Liver (tissue), 3 donors: ENCODE measurements at regions not wholly inside any gene's neighbourhood (a gene's known extent, or its start where the extent isn't known, plus 50 kb on each side); places are given as distances from the start of the nearest gene placed in this dataset.
"Not testable (repeated sequence)": the region's sequence is repeated elsewhere in the genome, so short reads cannot be mapped to it uniquely, and the experiment has no call there.

Source experiments
- CTCF ChIP-seq: fragments of 150-350 bp; IDR thresholded peaks from 2 replicates; pipeline ENCODE4 v1.5.1; 2017; ENCODE audit warnings: improper control_type of control experiment, low read depth, low read length; ENCODE audit not compliant: missing input control
- FOXA1 ChIP-seq: IDR thresholded peaks from 2 replicates; pipeline ENCODE4 v1.6.1; 2016; ENCODE audit warnings: antibody characterized with exemption
- GABPA ChIP-seq, 2 donors: IDR thresholded peaks in 1 of 2; conservative IDR thresholded peaks in 1 of 2; 2 replicates each; pipeline ENCODE4 v1.6.1; 2016; ENCODE audit warnings: antibody characterized with exemption in 2 of 2, mild to moderate bottlenecking in 1 of 2, moderate library complexity in 1 of 2
- RAD21 ChIP-seq, 2 donors: IDR thresholded peaks; 2 replicates each; pipeline ENCODE4 v1.6.1; 2016; ENCODE audit warnings: antibody characterized with exemption in 2 of 2, mild to moderate bottlenecking in 2 of 2
- RXRA ChIP-seq, 2 donors: IDR thresholded peaks; 2 replicates each; pipeline ENCODE4 v1.6.1; 2017 to 2018; ENCODE audit warnings: antibody characterized with exemption in 2 of 2, mild to moderate bottlenecking in 1 of 2
- SP1 ChIP-seq: IDR thresholded peaks from 2 replicates; pipeline ENCODE4 v1.6.1; 2018; ENCODE audit warnings: antibody characterized with exemption, mild to moderate bottlenecking
- TAF1 ChIP-seq: conservative IDR thresholded peaks from 2 replicates; pipeline ENCODE4 v1.6.1; 2016; ENCODE audit warnings: antibody characterized with exemption, mild to moderate bottlenecking
- YY1 ChIP-seq: IDR thresholded peaks from 2 replicates; pipeline ENCODE4 v1.6.1; 2016; ENCODE audit warnings: antibody characterized with exemption, mild to moderate bottlenecking
- TF ChIP-seq, protein P1 (sequence below): IDR thresholded peaks from 2 replicates; pipeline ENCODE4 v1.6.1; 2016; ENCODE audit warnings: antibody characterized with exemption
- TF ChIP-seq, protein P2 (sequence below): IDR thresholded peaks from 2 replicates; pipeline ENCODE4 v1.6.1; 2016; ENCODE audit warnings: antibody characterized with exemption, mild to moderate bottlenecking
- donor health status: healthy.
- donor health status: healthy.

GRCh38 chr16:88266935-88267551 lies 115.7 kb upstream of the ZNF469 start:
- TF ChIP-seq GABPA (IDR thresholded peaks at IDR 0.05 in 1 of 2, conservative IDR thresholded peaks at IDR 0.05 in 1 of 2); CTCF; RXRA (IDR thresholded peaks at IDR 0.05); SP1; TAF1; YY1; RAD21 (IDR thresholded peaks at IDR 0.05); FOXA1: not testable (repeated sequence)
- TF ChIP-seq, protein P1, sequence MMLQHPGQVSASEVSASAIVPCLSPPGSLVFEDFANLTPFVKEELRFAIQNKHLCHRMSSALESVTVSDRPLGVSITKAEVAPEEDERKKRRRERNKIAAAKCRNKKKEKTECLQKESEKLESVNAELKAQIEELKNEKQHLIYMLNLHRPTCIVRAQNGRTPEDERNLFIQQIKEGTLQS = not testable (repeated sequence)
- TF ChIP-seq, protein P2, sequence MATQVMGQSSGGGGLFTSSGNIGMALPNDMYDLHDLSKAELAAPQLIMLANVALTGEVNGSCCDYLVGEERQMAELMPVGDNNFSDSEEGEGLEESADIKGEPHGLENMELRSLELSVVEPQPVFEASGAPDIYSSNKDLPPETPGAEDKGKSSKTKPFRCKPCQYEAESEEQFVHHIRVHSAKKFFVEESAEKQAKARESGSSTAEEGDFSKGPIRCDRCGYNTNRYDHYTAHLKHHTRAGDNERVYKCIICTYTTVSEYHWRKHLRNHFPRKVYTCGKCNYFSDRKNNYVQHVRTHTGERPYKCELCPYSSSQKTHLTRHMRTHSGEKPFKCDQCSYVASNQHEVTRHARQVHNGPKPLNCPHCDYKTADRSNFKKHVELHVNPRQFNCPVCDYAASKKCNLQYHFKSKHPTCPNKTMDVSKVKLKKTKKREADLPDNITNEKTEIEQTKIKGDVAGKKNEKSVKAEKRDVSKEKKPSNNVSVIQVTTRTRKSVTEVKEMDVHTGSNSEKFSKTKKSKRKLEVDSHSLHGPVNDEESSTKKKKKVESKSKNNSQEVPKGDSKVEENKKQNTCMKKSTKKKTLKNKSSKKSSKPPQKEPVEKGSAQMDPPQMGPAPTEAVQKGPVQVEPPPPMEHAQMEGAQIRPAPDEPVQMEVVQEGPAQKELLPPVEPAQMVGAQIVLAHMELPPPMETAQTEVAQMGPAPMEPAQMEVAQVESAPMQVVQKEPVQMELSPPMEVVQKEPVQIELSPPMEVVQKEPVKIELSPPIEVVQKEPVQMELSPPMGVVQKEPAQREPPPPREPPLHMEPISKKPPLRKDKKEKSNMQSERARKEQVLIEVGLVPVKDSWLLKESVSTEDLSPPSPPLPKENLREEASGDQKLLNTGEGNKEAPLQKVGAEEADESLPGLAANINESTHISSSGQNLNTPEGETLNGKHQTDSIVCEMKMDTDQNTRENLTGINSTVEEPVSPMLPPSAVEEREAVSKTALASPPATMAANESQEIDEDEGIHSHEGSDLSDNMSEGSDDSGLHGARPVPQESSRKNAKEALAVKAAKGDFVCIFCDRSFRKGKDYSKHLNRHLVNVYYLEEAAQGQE = not testable (repeated sequence)
